ENCODE measurements at regions not wholly inside any gene's neighbourhood (a gene's known extent, or its start where the extent isn't known, plus 50 kb on each side); places are given as distances from the start of the nearest gene placed in this dataset.

DNA sequence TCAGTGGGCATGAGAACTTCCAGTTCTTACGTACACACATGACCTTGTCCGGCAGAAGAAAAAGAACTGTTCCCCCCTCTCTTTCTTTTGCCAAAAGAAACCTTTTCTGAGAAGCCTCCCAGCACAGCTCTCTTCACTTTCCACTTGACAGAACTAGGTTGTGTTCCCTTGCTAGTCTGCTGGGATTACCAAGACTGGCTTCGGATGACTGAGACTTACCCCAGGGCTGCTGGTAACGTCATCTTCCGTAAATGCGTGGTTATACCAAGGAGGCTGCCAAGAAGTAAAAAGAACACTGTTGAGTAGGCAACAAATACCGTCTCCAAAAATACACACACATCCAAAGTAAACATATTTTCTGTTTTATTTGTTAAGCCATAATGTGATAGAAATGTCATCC is 908.2 kb downstream of the EFNB2 start:
- TF ChIP-seq POLR2AphosphoS5 (IDR thresholded peaks at IDR 0.05) (no peak), POLR2A (IDR thresholded peaks at IDR 0.05) (no peak), EP300 (IDR thresholded peaks at IDR 0.05) (no peak)
- TF ChIP-seq, protein P1, sequence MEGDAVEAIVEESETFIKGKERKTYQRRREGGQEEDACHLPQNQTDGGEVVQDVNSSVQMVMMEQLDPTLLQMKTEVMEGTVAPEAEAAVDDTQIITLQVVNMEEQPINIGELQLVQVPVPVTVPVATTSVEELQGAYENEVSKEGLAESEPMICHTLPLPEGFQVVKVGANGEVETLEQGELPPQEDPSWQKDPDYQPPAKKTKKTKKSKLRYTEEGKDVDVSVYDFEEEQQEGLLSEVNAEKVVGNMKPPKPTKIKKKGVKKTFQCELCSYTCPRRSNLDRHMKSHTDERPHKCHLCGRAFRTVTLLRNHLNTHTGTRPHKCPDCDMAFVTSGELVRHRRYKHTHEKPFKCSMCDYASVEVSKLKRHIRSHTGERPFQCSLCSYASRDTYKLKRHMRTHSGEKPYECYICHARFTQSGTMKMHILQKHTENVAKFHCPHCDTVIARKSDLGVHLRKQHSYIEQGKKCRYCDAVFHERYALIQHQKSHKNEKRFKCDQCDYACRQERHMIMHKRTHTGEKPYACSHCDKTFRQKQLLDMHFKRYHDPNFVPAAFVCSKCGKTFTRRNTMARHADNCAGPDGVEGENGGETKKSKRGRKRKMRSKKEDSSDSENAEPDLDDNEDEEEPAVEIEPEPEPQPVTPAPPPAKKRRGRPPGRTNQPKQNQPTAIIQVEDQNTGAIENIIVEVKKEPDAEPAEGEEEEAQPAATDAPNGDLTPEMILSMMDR (IDR thresholded peaks at IDR 0.05), result no peak
- no peak for ATAC-seq
- Histone ChIP-seq H3K36me3 (no peaks in the 10 kb centered on the region), H3K4me1 (no peaks in the 10 kb centered on the region), H3K27me3 (no peaks in the 10 kb centered on the region), H3K27ac (no peak overlapping the region), H3K4me3 (no peak overlapping the region), H3K9me3 (no peaks in the 10 kb centered on the region)
- 82 to 90% methylated on average over 5 to 7 of the region's 7 CpGs for WGBS, 2 donors (ENCODE audit: low coverage in 1 of 2)

DNA sequence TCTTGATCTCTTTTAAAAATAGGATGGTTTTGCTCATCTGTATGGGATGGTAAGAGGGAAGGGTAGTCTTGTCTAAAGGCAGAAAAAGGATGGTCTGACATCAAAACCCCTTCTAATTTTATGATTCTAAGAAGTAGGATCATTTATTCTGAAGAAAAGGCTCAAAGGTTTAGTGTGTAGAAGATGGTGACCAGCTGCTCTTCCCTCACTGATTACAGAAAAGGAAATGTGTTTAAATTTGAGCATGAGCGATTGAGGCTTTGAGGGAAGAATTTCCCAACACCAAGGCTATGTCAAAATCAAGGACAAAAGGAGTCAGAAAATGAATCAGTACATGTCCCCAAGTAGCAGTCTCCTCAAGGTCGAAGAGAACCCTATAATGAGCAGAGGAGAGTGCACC is 909.8 kb downstream of the EFNB2 start:
- no peak overlapping the region for H3K4me3 ChIP-seq
- no peak for TF ChIP-seq EP300 (IDR thresholded peaks at IDR 0.05)
- TF ChIP-seq, protein P1 (IDR thresholded peaks at IDR 0.05), result no peak
- no peak for TF ChIP-seq POLR2A (IDR thresholded peaks at IDR 0.05)
- TF ChIP-seq POLR2AphosphoS5 (IDR thresholded peaks at IDR 0.05), result no peak
- no peaks in the 10 kb centered on the region for H3K27me3 ChIP-seq
- ATAC-seq, result no peak
- WGBS, 2 donors (ENCODE audit: low coverage in 1 of 2), result 50% methylated on average over 1 to 2 of the region's 2 CpGs
- no peaks in the 10 kb centered on the region for H3K36me3 ChIP-seq
- no peaks in the 10 kb centered on the region for H3K4me1 ChIP-seq
- H3K9me3 ChIP-seq, result no peaks in the 10 kb centered on the region
- H3K27ac ChIP-seq, result no peak overlapping the region

DNA sequence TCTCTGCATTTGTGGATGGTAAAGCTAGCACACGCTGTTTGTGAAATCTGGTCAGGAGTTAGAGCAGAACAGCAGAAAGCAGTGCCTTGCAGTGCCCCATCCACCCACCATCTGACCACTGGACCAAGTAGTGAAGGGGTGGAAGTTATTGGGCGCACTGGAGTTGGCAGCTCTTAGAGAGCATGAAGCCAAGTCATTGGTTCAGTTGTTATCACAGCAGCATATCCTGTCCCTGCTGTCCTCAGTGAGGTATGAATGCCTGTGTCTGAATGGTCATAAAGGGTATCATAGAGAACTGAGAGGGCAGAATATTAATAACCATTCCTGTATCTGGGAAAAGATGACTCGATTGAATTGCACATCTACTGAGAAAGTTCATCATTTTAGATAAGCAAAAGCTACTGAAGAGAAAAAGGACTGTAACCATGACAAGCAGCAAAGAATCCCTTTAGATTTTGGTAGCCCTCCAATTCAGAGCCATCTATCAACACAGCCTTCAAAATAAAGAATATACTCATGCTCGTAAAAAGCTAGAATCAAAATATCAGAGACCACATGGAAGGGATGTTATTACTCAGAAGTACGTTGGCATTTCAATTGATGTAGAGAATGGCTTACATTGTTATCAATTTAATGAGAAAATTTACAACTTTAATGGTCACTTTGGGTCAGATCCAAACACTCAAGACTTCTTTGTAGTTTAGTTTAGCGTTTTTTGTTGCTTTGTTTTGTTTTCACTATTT is 919.0 kb downstream of the EFNB2 start:
- Histone ChIP-seq H3K9me3 (no peaks in the 10 kb centered on the region), H3K27ac (no peak overlapping the region), H3K27me3 (no peaks in the 10 kb centered on the region), H3K4me3 (no peak overlapping the region), H3K4me1 (peaks cover 0 to 3% (median 0%) of the 10 kb centered on the region in 3 donors), H3K36me3 (no peaks in the 10 kb centered on the region)
- TF ChIP-seq POLR2A (IDR thresholded peaks at IDR 0.05) (no peak), EP300 (IDR thresholded peaks at IDR 0.05) (no peak), POLR2AphosphoS5 (IDR thresholded peaks at IDR 0.05) (no peak)
- TF ChIP-seq, protein P1 (IDR thresholded peaks at IDR 0.05), result no peak
- ATAC-seq, result no peak
- WGBS, 2 donors (ENCODE audit: low coverage in 1 of 2), result 38 to 51% methylated on average over 4 to 5 of the region's 6 CpGs

DNA sequence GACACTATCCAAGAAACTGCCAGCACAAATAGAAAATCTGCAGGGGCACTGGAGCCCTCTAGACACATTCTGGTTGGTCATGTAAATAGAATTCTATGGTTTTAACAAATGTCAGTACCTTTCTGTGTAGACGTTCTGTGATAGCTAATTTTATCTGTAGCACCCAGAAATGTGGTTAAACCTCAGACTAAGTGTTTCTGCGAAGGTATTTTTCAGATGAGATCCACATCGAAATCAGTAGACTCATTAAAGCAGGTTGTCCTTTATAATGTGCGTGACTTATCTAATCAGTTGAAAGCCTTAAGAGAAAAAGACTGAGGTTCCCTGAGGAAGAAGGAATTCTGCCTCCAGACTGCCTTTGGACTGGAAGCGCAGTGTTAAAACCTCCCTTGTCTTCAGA is 922.9 kb downstream of the EFNB2 start:
- Histone ChIP-seq H3K9me3 (no peaks in the 10 kb centered on the region), H3K27me3 (no peaks in the 10 kb centered on the region), H3K4me1 (peaks cover 0 to 3% (median 0%) of the 10 kb centered on the region in 3 donors), H3K27ac (no peak overlapping the region), H3K4me3 (no peak overlapping the region), H3K36me3 (no peaks in the 10 kb centered on the region)
- TF ChIP-seq EP300 (IDR thresholded peaks at IDR 0.05) (no peak), POLR2AphosphoS5 (IDR thresholded peaks at IDR 0.05) (no peak), POLR2A (IDR thresholded peaks at IDR 0.05) (no peak)
- TF ChIP-seq, protein P1 (IDR thresholded peaks at IDR 0.05), result no peak
- WGBS, 2 donors (ENCODE audit: low coverage in 1 of 2), result 74 to 89% methylated on average over 5 of the region's 5 CpGs
- no peak for ATAC-seq

DNA sequence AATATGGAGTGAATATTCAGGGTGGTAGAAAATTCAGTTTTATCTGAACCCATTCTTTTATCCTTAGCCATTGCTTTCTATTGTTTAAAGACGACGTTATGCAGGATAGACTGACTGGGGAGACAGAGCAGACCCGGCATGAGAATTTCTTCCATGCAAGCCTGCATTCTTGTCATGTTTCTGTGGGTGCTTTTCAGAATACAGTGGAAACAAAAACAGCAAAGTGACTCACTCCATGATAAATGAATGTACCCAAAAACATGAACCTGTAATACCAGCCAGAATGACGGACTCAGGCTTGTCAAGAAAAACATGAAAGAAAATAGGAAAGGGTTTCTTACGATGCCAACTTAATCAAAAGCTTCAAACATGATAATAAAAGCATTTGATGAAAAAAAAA is 924.0 kb downstream of the EFNB2 start:
- TF ChIP-seq EP300 (IDR thresholded peaks at IDR 0.05) (no peak), POLR2A (IDR thresholded peaks at IDR 0.05) (no peak), POLR2AphosphoS5 (IDR thresholded peaks at IDR 0.05) (no peak)
- TF ChIP-seq, protein P1 (IDR thresholded peaks at IDR 0.05), result no peak
- WGBS, 2 donors (ENCODE audit: low coverage in 1 of 2), result 20 to 21% methylated on average over 5 of the region's 5 CpGs
- no peak for ATAC-seq

More for the DNA sequence above, 924.0 kb downstream of the EFNB2 start:
- H3K9me3 ChIP-seq, result no peaks in the 10 kb centered on the region
- H3K27ac ChIP-seq, result no peak overlapping the region
- no peaks in the 10 kb centered on the region for H3K27me3 ChIP-seq
- H3K36me3 ChIP-seq, result no peaks in the 10 kb centered on the region
- H3K4me1 ChIP-seq, result peaks cover 0 to 3% (median 0%) of the 10 kb centered on the region in 3 donors
- H3K4me3 ChIP-seq, result no peak overlapping the region

Measured in gastroesophageal sphincter (tissue), 4 donors.